Mesendoderm (in vitro differentiated cells): ENCODE measurements at regions not wholly inside any gene's neighbourhood (a gene's known extent, or its start where the extent isn't known, plus 50 kb on each side); places are given as distances from the start of the nearest gene placed in this dataset.

Experiments used
- DNase-seq: peaks from one replicate; pipeline ENCODE4 v3.0.0; 2013
- H2AK5ac ChIP-seq: 2 replicates; pipeline ENCODE4 v1.6.1; 2013; ENCODE audit warnings: low read length, inconsistent platforms
- H2BK120ac ChIP-seq: 2 replicates; pipeline ENCODE4 v1.6.1; 2013; ENCODE audit warnings: low read depth, mild to moderate bottlenecking, low read length, moderate library complexity, mixed read lengths
- H2BK15ac ChIP-seq: replicated peaks from 2 replicates; pipeline ENCODE4 v1.6.1; 2013; ENCODE audit warnings: low read depth, mild to moderate bottlenecking, moderate library complexity
- H2BK5ac ChIP-seq: 2 replicates; pipeline ENCODE4 v1.6.1; 2013; ENCODE audit warnings: low read length, inconsistent platforms
- H3K18ac ChIP-seq: 2 replicates; pipeline ENCODE4 v1.6.1; 2013; ENCODE audit warnings: mild to moderate bottlenecking, low read length, mixed read lengths
- H3K23ac ChIP-seq: one replicate; pipeline ENCODE4 v1.6.1; 2013; ENCODE audit warnings: low read length
- H3K27ac ChIP-seq: 2 replicates; pipeline ENCODE4 v1.5.1; 2013; ENCODE audit warnings: low read depth, mild to moderate bottlenecking, inconsistent platforms, low read length, moderate library complexity
- H3K27me3 ChIP-seq: 2 replicates; pipeline ENCODE4 v1.6.1; 2013; ENCODE audit warnings: low read length, control low read depth, mild to moderate bottlenecking, inconsistent platforms; ENCODE audit not compliant: insufficient read depth, poor library complexity
- H3K36me3 ChIP-seq: 2 replicates; pipeline ENCODE4 v1.6.1; 2013; ENCODE audit warnings: low read length, inconsistent platforms; ENCODE audit not compliant: control insufficient read depth, insufficient read depth
- H3K4ac ChIP-seq: one replicate; pipeline ENCODE4 v1.6.1; 2013; ENCODE audit warnings: low read depth, mild to moderate bottlenecking, low read length, moderate library complexity
- H3K4me1 ChIP-seq: 2 replicates; pipeline ENCODE4 v1.6.1; 2013; ENCODE audit warnings: low read depth, low read length, inconsistent platforms; ENCODE audit not compliant: control insufficient read depth
- H3K4me2 ChIP-seq: 2 replicates; pipeline ENCODE4 v1.6.1; 2013; ENCODE audit warnings: low read length
- H3K4me3 ChIP-seq: 2 replicates; pipeline ENCODE4 v1.5.1; 2013; ENCODE audit warnings: mild to moderate bottlenecking, low read length
- H3K56ac ChIP-seq: one replicate; pipeline ENCODE4 v1.6.1; 2013; ENCODE audit warnings: low read length
- H3K79me1 ChIP-seq: 2 replicates; pipeline ENCODE4 v1.6.1; 2013; ENCODE audit warnings: low read length, inconsistent platforms
- H3K79me2 ChIP-seq: 2 replicates; pipeline ENCODE4 v1.6.1; 2013; ENCODE audit warnings: mild to moderate bottlenecking, low read length; ENCODE audit not compliant: control insufficient read depth, insufficient read depth
- H3K9ac ChIP-seq: 2 replicates; pipeline ENCODE4 v1.6.1; 2013; ENCODE audit warnings: low read length, inconsistent platforms
- H4K5ac ChIP-seq: one replicate; pipeline ENCODE4 v1.6.1; 2013; ENCODE audit warnings: low read length
- H4K8ac ChIP-seq: one replicate; pipeline ENCODE4 v1.6.1; 2013; ENCODE audit warnings: low read depth, mild to moderate bottlenecking, control low read depth, low read length, moderate library complexity
- WGBS: extraction: QIAGEN DNeasy Blood & Tissue Kit; methylation state at CpG from one replicate; pipeline ENCODE4 v1.1.7; 2013; ENCODE audit warnings: low lambda C conversion rate, missing lambda C conversion rate; ENCODE audit not compliant: insufficient coverage; ENCODE audit errors: extremely low coverage; 5-methylcytosine and 5-hydroxymethylcytosine counted together

DNA sequence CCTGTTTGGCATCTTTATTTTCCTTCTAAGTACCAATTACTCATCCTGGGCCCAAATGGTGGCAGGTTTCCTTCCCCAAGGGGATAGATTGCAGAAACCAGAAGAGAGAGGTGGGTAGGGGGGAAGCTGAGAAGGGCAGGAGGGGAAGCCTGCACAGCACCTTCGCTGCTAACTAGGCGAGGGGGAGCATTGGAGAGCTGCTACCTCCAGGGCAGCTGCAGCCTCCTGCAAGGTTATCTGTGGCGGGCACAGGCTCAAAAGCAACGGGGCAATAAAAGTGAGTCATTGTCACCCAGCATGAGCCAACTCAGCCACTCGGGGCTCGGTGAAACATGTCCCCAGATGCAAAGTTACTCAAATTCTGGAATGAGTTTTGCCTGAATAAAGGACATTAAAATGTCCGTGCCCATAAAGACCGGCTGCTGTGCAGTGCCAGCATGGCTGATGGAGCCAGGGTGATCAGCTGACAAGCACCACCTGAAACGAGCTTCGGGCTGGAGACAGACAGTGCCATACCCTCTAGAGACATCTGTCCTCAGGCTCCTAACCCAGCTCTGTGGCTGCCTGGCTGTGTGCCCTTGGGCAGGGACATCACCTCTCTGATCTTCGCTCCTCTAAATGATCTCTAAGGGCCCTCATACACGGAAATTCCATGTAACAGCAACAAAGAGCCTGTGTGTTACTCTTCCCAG is 68.1 kb upstream of the GRIN2A start:
- Histone ChIP-seq H3K79me1 (no peaks in the 10 kb centered on the region), H2BK15ac (no peak overlapping the region), H2BK120ac (no peak overlapping the region), H4K8ac (no peak overlapping the region), H2BK5ac (no peak overlapping the region), H3K27me3 (no peaks in the 10 kb centered on the region), H3K23ac (no peak overlapping the region), H3K4me1 (no peaks in the 10 kb centered on the region), H3K9ac (no peak overlapping the region), H3K4ac (no peak overlapping the region), H3K56ac (no peak overlapping the region), H3K4me2 (no peak overlapping the region), H3K36me3 (no peaks in the 10 kb centered on the region), H3K27ac (no peak overlapping the region), H4K5ac (no peak overlapping the region), H3K4me3 (no peak overlapping the region), H3K18ac (no peak overlapping the region), H2AK5ac (no peak overlapping the region), H3K79me2 (no peaks in the 10 kb centered on the region)
- DNase-seq = peak; percentile 28
- WGBS = no CpG with 5 or more reads among the region's 12 CpGs

DNA sequence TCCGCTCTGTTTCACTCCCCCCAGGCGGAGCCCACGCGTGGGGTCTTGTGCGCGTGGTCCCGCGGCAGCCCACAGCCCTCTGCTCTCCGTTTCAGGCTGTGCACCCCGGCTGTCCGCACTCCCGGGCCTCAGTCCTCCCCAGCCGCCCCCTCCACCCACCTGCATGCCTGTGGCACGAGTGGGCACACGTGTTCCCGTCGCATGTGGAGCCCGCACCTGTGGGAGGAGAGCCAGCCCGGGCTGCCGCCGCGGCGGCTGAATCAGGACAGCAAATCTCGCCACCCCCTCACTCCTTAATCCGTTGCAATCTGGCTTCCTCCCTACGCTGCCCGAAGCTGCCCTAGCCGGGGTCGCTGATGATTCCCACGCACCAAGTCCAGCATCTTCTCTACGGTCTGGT is 69.9 kb upstream of the GRIN2A start:
- Histone ChIP-seq H2AK5ac (no peak overlapping the region), H3K56ac (no peak overlapping the region), H3K4me2 (no peak overlapping the region), H3K4me3 (no peak overlapping the region), H3K4ac (no peak overlapping the region), H2BK15ac (no peak overlapping the region), H4K8ac (no peak overlapping the region), H3K79me1 (no peaks in the 10 kb centered on the region), H2BK5ac (no peak overlapping the region), H3K79me2 (no peaks in the 10 kb centered on the region), H4K5ac (no peak overlapping the region), H3K36me3 (no peaks in the 10 kb centered on the region), H2BK120ac (no peak overlapping the region), H3K18ac (no peak overlapping the region), H3K23ac (no peak overlapping the region), H3K27me3 (no peaks in the 10 kb centered on the region), H3K4me1 (no peaks in the 10 kb centered on the region), H3K27ac (no peak overlapping the region), H3K9ac (no peak overlapping the region)
- no CpG with 5 or more reads among the region's 31 CpGs for WGBS
- DNase-seq = no peak

DNA sequence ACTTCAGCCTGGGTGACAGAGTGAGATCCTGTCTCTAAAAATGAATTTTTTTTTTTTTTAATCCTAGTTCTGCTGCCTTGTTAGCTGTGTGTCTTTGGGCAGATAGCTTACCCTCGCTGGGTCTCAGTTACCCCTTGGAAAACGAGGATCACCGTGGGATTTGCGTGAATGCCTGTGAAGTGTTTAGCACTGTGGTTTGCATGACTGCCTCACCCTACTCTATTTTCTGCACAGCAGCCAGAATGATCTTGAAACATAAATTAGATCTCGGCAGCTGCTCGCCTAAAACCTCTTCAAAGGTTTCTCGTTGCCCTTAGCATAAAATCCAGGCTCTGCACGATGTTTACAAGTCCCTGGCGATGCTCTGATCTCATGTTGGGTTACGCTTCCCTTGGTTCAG is 71.2 kb upstream of the GRIN2A start:
- Histone ChIP-seq H2BK120ac (no peak overlapping the region), H3K27ac (no peak overlapping the region), H3K4me1 (no peaks in the 10 kb centered on the region), H4K8ac (no peak overlapping the region), H2BK5ac (no peak overlapping the region), H3K56ac (no peak overlapping the region), H3K4me3 (no peak overlapping the region), H3K27me3 (no peaks in the 10 kb centered on the region), H3K36me3 (no peaks in the 10 kb centered on the region), H3K4me2 (no peak overlapping the region), H2BK15ac (no peak overlapping the region), H3K23ac (no peak overlapping the region), H3K18ac (no peak overlapping the region), H3K9ac (no peak overlapping the region), H4K5ac (no peak overlapping the region), H3K79me1 (no peaks in the 10 kb centered on the region), H3K79me2 (no peaks in the 10 kb centered on the region), H3K4ac (no peak overlapping the region), H2AK5ac (no peak overlapping the region)
- DNase-seq = no peak
- WGBS = no CpG with 5 or more reads among the region's 10 CpGs

DNA sequence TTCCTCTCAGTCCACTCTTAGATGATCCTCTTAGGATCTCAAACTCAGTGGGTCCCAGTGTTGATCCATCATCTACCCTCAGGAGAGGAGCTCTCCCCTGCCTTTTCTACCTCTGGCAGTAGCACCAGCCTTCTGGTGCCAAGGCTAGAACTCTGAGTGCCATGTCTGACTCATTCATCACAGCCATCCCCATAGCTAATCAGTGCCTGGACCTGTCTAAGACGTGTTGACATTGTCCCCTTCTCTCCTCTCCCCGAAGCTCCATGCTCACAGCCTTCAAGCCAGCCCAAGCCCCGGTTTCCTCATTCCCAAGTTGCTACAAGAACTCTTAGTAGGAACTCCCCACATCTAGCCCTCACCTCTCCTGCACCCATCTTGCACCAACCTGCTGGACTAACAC is 73.5 kb upstream of the GRIN2A start:
- Histone ChIP-seq H4K8ac (no peak overlapping the region), H4K5ac (no peak overlapping the region), H3K4me1 (no peaks in the 10 kb centered on the region), H3K79me2 (no peaks in the 10 kb centered on the region), H3K23ac (no peak overlapping the region), H3K4me2 (no peak overlapping the region), H2BK5ac (no peak overlapping the region), H3K27ac (no peak overlapping the region), H2BK15ac (no peak overlapping the region), H3K18ac (no peak overlapping the region), H3K27me3 (no peaks in the 10 kb centered on the region), H3K9ac (no peak overlapping the region), H2BK120ac (no peak overlapping the region), H3K56ac (no peak overlapping the region), H2AK5ac (peak overlapping the region; percentile 32), H3K79me1 (no peaks in the 10 kb centered on the region), H3K4me3 (no peak overlapping the region), H3K36me3 (no peaks in the 10 kb centered on the region), H3K4ac (no peak overlapping the region)
- WGBS = no CpG with 5 or more reads among the region's 3 CpGs
- DNase-seq = no peak

DNA sequence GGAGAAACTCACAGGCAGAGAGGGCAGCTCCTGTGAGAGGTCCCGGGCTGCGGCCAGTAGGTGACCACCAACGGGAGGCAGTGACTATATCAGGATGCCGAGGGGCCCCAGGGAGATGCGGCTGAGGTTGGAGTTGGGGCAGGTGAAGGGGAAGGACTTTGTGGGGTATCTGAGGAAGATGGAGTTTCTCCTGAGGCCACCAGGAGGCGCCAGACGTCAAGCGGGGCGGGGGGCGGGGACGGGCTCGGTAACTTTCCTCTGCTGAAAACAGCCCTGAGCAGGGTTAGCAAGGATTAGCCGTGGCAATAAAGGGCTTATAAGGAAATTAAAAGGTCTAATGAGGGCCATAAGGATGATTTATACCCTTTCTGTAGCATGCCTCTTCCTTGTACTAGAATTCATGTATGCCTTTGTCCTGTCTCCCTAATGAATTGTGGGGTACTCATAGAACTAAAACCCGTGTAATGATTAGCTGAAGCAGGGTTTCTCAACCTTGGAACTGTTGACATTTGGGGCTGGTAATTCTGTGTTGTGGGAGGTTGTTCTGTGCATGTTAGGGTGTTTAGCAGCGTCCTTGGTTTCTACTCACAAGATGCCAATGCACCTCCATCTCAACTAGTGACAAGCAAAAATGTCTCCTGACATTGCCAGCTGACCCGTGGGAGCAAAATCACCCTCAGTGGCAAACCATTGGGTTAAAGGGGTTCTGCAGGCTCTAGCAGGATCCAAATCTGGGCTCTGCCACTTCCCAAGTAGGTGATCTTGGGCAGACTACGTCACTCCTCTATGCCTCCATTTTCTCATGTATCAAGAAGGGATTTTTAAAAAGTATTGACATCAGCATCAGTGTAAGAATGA is 74.8 kb upstream of the GRIN2A start:
- H4K5ac ChIP-seq = no peak overlapping the region
- H3K36me3 ChIP-seq = no peaks in the 10 kb centered on the region
- H4K8ac ChIP-seq = no peak overlapping the region
- no peak overlapping the region for H3K9ac ChIP-seq
- DNase-seq = peak; percentile 62
- no peak overlapping the region for H2BK120ac ChIP-seq
- H3K79me2 ChIP-seq = no peaks in the 10 kb centered on the region
- no peak overlapping the region for H3K4me2 ChIP-seq
- peak overlapping the region; percentile 44 for H3K56ac ChIP-seq
- no peak overlapping the region for H2AK5ac ChIP-seq
- no peak overlapping the region for H2BK15ac ChIP-seq
- H3K27ac ChIP-seq = no peak overlapping the region
- no peaks in the 10 kb centered on the region for H3K27me3 ChIP-seq
- H3K23ac ChIP-seq = no peak overlapping the region
- no CpG with 5 or more reads among the region's 17 CpGs for WGBS
- H3K79me1 ChIP-seq = no peaks in the 10 kb centered on the region
- H3K4me3 ChIP-seq = no peak overlapping the region
- no peak overlapping the region for H3K4ac ChIP-seq
- H3K18ac ChIP-seq = no peak overlapping the region
- H3K4me1 ChIP-seq = no peaks in the 10 kb centered on the region
- H2BK5ac ChIP-seq = no peak overlapping the region
